ENCODE measurements at regions not wholly inside any gene's neighbourhood (a gene's known extent, or its start where the extent isn't known, plus 50 kb on each side); places are given as distances from the start of the nearest gene placed in this dataset.

GRCh38 chr21:27451116-27451515, 484.2 kb upstream of the ADAMTS5 start:
- Histone ChIP-seq H3K9ac (ENCODE audit: insufficient read depth, low read length, poor library complexity, severe bottlenecking) (no peak overlapping the region), H3K4me1 (ENCODE audit: control insufficient read depth in 1 of 2, insufficient read depth in 2 of 2, low read length in 2 of 2) (no peaks in the 10 kb centered on the region), H2AFZ (ENCODE audit: insufficient read depth, low read depth, low read length, poor library complexity, severe bottlenecking) (no peak overlapping the region), H3K36me3 (replicated peaks in 1 of 2; ENCODE audit: control insufficient read depth in 1 of 2, insufficient read depth in 2 of 2, low read length in 2 of 2) (no peaks in the 10 kb centered on the region), H3K4me2 (replicated peaks; ENCODE audit: extremely low read depth, low read length, poor library complexity, severe bottlenecking) (no peak overlapping the region), H3K27me3 (ENCODE audit: control insufficient read depth in 2 of 2, insufficient read depth in 2 of 2, low read length in 2 of 2) (no peaks in the 10 kb centered on the region), H3K27ac (ENCODE audit: low read depth in 1 of 2, low read length in 2 of 2) (no peak overlapping the region), H3K9me3 (replicated peaks in 1 of 2; ENCODE audit: control insufficient read depth in 1 of 2, insufficient read depth in 1 of 2, low read length in 2 of 2) (no peaks in the 10 kb centered on the region), H4K20me1 (ENCODE audit: insufficient read depth, low read length) (no peaks in the 10 kb centered on the region), H3K4me3 (replicated peaks in 1 of 3; ENCODE audit: low read depth in 2 of 3, low read length in 3 of 3) (no peak overlapping the region), H3K79me2 (ENCODE audit: insufficient read depth, low read length) (no peaks in the 10 kb centered on the region)
- DNase-seq, result no peak
- H3K4me3 Mint-ChIP-seq, result no peak overlapping the region
- H3K27me3 Mint-ChIP-seq (ENCODE audit: low read depth in 3 of 3), result no peaks in the 10 kb centered on the region
- intact Hi-C loops (cut with micrococcal nuclease), result no loop called here
- H3K4me1 Mint-ChIP-seq, result no peaks in the 10 kb centered on the region
- WGBS (ENCODE audit: insufficient coverage), result 41% methylated on average over 2 of the region's 3 CpGs
- no peak for TF ChIP-seq CTCF (IDR thresholded peaks at IDR 0.05)
- no peak overlapping the region for H3K27ac Mint-ChIP-seq
- H3K9me3 Mint-ChIP-seq, result peaks cover 0 to 5% (median 2%) of the 10 kb centered on the region in 7 donors
- H3K36me3 Mint-ChIP-seq, result no peaks in the 10 kb centered on the region

- 73% methylated on average over 3 of the region's 3 CpGs for WGBS (ENCODE audit: insufficient coverage)
- Mint-ChIP-seq H3K36me3 (no peaks in the 10 kb centered on the region), H3K4me1 (no peaks in the 10 kb centered on the region), H3K27me3 (ENCODE audit: low read depth in 3 of 3) (no peaks in the 10 kb centered on the region), H3K4me3 (no peak overlapping the region), H3K27ac (no peak overlapping the region), H3K9me3 (peaks cover 0 to 7% (median 2%) of the 10 kb centered on the region in 7 donors)
- Histone ChIP-seq H3K9me3 (replicated peaks in 1 of 2; ENCODE audit: control insufficient read depth in 1 of 2, insufficient read depth in 1 of 2, low read length in 2 of 2) (no peaks in the 10 kb centered on the region), H3K9ac (ENCODE audit: insufficient read depth, low read length, poor library complexity, severe bottlenecking) (no peak overlapping the region), H3K4me1 (ENCODE audit: control insufficient read depth in 1 of 2, insufficient read depth in 2 of 2, low read length in 2 of 2) (no peaks in the 10 kb centered on the region), H2AFZ (ENCODE audit: insufficient read depth, low read depth, low read length, poor library complexity, severe bottlenecking) (no peak overlapping the region), H4K20me1 (ENCODE audit: insufficient read depth, low read length) (no peaks in the 10 kb centered on the region), H3K27me3 (ENCODE audit: control insufficient read depth in 2 of 2, insufficient read depth in 2 of 2, low read length in 2 of 2) (no peaks in the 10 kb centered on the region), H3K36me3 (replicated peaks in 1 of 2; ENCODE audit: control insufficient read depth in 1 of 2, insufficient read depth in 2 of 2, low read length in 2 of 2) (no peaks in the 10 kb centered on the region), H3K79me2 (ENCODE audit: insufficient read depth, low read length) (no peaks in the 10 kb centered on the region), H3K4me2 (replicated peaks; ENCODE audit: extremely low read depth, low read length, poor library complexity, severe bottlenecking) (no peak overlapping the region), H3K27ac (ENCODE audit: low read depth in 1 of 2, low read length in 2 of 2) (no peak overlapping the region), H3K4me3 (replicated peaks in 1 of 3; ENCODE audit: low read depth in 2 of 3, low read length in 3 of 3) (no peak overlapping the region)
- DNase-seq, result no peak
- intact Hi-C loops (cut with micrococcal nuclease), result no loop called here
- no peak for TF ChIP-seq CTCF (IDR thresholded peaks at IDR 0.05)
These were observed 483.3 kb upstream of the ADAMTS5 start for GRCh38 chr21:27450216-27450615.
